D721Med (cell line): ENCODE measurements at regions not wholly inside any gene's neighbourhood (a gene's known extent, or its start where the extent isn't known, plus 50 kb on each side); places are given as distances from the start of the nearest gene placed in this dataset.

Experiments
- DNase-seq: peaks from one replicate; pipeline ENCODE4 v3.0.0; 2011; ENCODE audit warnings: low spot score; ENCODE audit not compliant: insufficient read length
- FAIRE-seq: peaks from 2 replicates; lab custom pipeline; 2011; peaks lifted over from hg19 to GRCh38; lab: Jason Lieb, UNC
- TF ChIP-seq, protein P1 (sequence below): IDR thresholded peaks from 2 replicates; pipeline ENCODE4 v1.5.1; 2012; ENCODE audit warnings: mild to moderate bottlenecking, control low read depth; ENCODE audit not compliant: insufficient read depth; ENCODE audit errors: missing control alignments

GRCh38 chr15:98154863-98155262, 194.4 kb downstream of the ARRDC4 start:
- DNase-seq (no peak), FAIRE-seq (no peak)
- TF ChIP-seq, protein P1, sequence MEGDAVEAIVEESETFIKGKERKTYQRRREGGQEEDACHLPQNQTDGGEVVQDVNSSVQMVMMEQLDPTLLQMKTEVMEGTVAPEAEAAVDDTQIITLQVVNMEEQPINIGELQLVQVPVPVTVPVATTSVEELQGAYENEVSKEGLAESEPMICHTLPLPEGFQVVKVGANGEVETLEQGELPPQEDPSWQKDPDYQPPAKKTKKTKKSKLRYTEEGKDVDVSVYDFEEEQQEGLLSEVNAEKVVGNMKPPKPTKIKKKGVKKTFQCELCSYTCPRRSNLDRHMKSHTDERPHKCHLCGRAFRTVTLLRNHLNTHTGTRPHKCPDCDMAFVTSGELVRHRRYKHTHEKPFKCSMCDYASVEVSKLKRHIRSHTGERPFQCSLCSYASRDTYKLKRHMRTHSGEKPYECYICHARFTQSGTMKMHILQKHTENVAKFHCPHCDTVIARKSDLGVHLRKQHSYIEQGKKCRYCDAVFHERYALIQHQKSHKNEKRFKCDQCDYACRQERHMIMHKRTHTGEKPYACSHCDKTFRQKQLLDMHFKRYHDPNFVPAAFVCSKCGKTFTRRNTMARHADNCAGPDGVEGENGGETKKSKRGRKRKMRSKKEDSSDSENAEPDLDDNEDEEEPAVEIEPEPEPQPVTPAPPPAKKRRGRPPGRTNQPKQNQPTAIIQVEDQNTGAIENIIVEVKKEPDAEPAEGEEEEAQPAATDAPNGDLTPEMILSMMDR, result no peak

DNA sequence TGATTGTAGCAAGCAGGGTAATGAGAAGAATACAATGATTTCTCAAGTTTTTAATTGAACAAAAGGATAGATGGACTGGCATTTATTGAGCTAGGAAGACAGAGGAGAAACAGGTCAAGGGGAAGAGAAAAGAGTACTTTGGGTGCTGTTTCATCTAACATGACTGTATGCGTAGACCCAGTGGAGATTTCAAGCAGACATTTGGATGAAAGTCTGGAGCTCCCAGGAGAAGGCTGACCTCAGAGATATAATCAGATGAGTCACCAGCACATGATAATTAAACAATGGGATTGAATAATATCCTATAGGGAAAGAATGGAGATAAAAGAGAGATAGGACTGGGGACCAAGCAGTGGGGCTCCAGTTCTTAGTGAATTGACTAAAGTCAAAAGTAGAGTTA, 194.9 kb downstream of the ARRDC4 start:
- DNase-seq (no peak), FAIRE-seq (no peak)
- TF ChIP-seq, protein P1, result no peak

- TF ChIP-seq, protein P1, result no peak
- DNase-seq (no peak), FAIRE-seq (no peak)
Measured at GRCh38 chr15:98160236-98160635, 199.7 kb downstream of the ARRDC4 start.

DNA sequence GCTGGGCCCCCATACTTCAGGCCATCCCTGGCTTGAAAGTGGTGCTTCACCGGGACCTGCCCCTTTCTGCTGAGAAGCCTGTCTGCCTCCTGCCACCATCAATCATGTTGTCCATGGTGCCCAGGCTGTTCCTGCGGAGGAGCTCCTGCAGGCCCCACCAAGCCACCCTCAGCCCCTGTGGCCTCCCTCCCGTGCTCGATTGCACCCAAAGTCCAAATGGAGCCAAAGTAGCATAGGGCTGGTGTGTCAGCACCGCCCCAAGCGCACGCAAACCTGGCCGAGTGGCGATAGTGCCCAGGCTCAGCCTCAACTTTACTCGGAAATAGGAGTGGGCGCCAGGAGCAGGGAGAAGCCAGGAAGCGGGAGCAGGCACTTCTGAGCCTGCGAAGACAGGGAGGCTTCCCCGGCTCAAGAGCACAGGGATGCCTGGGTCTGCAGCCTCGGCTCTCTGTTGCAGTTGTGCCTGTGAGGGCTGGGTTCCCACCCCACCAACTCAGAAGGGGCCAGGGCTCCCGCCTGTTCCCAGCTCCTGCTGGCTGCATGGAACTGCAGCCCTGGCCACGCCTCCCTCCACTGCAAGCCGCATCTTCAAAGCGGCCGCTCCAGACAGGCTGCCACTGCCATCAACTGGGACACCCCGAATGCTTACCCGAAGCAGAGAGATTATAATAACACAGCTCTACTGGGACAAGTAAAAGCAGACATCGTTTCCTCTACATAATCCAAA, 203.0 kb downstream of the ARRDC4 start:
- FAIRE-seq (no peak), DNase-seq (no peak)
- TF ChIP-seq, protein P1, result no peak

GRCh38 chr15:98164571-98164970, 204.1 kb downstream of the ARRDC4 start:
- FAIRE-seq, result no peak
- TF ChIP-seq, protein P1, result no peak
- DNase-seq, result no peak

DNA sequence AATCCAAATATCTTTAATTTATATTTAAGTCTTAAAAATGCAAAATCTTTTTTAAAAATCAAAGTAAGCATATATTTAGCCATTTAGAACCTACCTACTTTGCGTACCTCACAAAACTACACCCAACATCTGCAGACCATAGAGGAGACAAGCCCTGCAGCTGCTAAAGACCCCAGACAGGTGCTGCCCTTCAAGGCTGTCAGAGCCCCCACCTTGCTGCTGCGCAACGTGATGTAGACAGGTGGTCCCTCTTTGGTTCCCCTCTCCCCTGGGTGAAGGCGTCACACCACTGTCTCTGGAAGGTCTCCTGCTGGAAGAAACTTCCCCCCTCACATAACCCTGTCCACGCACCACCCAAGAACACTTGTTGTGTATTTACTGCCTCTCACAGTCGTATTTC, 204.5 kb downstream of the ARRDC4 start:
- FAIRE-seq (no peak), DNase-seq (no peak)
- TF ChIP-seq, protein P1, result no peak

- no peak for DNase-seq
- TF ChIP-seq, protein P1, result no peak
- no peak for FAIRE-seq
Measured at GRCh38 chr15:98167722-98168268, 207.3 kb downstream of the ARRDC4 start.
